AG04450 (cell line): ENCODE measurements at regions not wholly inside any gene's neighbourhood (a gene's known extent, or its start where the extent isn't known, plus 50 kb on each side); places are given as distances from the start of the nearest gene placed in this dataset. TPM values are rescaled to one million over a fixed set of nuclear protein-coding genes. Genes with fewer than 3 reads are reported as not detected.

ENCODE experiments used
- CTCF ChIA-PET: fragments of 300-600, 350-600 bp; formaldehyde crosslinking; extraction: SDS; loops from one replicate; lab custom pipeline; 2022; ENCODE audit warnings: antibody characterized with exemption, inconsistent platforms; lab: Charles Lee
- POLR2A ChIA-PET: fragments of 350-600 bp; formaldehyde crosslinking; extraction: SDS; loops from one replicate; lab custom pipeline; 2021; ENCODE audit warnings: antibody characterized with exemption, inconsistent platforms; lab: Yijun Ruan, JAX
- DNase-seq: peaks from one replicate; pipeline ENCODE4 v3.0.0-alpha.2; 2011; ENCODE audit warnings: low read depth, low spot score
- H3K27ac ChIP-seq: one replicate; pipeline ENCODE4 v1.5.1; 2012; ENCODE audit warnings: low read depth, low read length, control low read depth
- H3K27me3 ChIP-seq: one replicate; pipeline ENCODE4 v1.6.0; 2012; ENCODE audit warnings: low read length; ENCODE audit not compliant: control insufficient read depth, insufficient read depth
- H3K4me3 ChIP-seq: 2 replicates; pipeline ENCODE4 v1.5.1; 2011; ENCODE audit warnings: mild to moderate bottlenecking, low read depth, low read length, control low read depth
- H3K9me3 ChIP-seq: 2 replicates; pipeline ENCODE4 v1.5.1; 2012; ENCODE audit warnings: low read length; ENCODE audit not compliant: control insufficient read depth, insufficient read depth
- CTCF ChIP-seq: IDR thresholded peaks from 2 replicates; pipeline ENCODE4 v1.5.1; 2011; ENCODE audit warnings: low read depth, low read length, control low read depth, inconsistent platforms
- small RNA-seq: library from RNA; depleted of rRNA; stranded (forward); fragments of <200 nt; gene quantifications from one replicate; pipeline ENCODE3, GENCODE V24; 2012; ENCODE audit warnings: low read depth; ENCODE audit not compliant: insufficient read length

- Histone ChIP-seq H3K27ac (no peak overlapping the region), H3K27me3 (no peaks in the 10 kb centered on the region), H3K4me3 (no peak overlapping the region), H3K9me3 (no peaks in the 10 kb centered on the region)
- no peak for DNase-seq
- no peak for TF ChIP-seq CTCF
- POLR2A ChIA-PET, result interaction anchor here (0.7 kb wide), 1 partner anchor 66 kb away, joined by 3 read pairs; no protein-coding TSS in a partner anchor
- CTCF ChIA-PET, result interaction anchor here (1.3 kb wide), 1 partner anchor 9 kb away, joined by 5 read pairs; no protein-coding TSS in a partner anchor
These were observed 123.6 kb upstream of the B3GALT2 start for GRCh38 chr1:193309936-193310475.

DNA sequence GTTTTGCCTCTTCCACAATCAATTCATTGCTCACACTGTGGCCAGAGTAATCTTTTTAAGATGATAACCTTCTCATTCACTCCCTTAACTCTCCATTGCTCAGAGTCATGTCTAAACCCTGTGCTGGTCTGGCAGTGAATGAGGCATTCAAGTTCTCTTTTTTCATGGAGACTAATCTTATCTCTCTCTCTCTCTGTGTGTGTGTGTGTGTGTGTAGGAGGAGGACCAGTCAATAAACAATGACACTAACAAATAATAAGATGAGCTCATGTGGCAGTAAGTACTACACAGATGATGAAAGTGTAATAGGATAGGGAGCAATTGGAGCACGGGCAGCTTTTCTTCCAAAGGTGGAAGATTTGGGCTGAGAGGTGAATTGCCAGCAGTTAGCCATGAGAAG lies 122.0 kb upstream of the B3GALT2 start:
- no peak overlapping the region for H3K27ac ChIP-seq
- H3K9me3 ChIP-seq, result no peaks in the 10 kb centered on the region
- H3K4me3 ChIP-seq, result no peak overlapping the region
- H3K27me3 ChIP-seq, result no peaks in the 10 kb centered on the region
- no peak for DNase-seq
- ChIA-PET POLR2A (no interaction called here), CTCF (no interaction called here)
- no peak for TF ChIP-seq CTCF

- CTCF ChIA-PET, result no interaction called here
- no peak for TF ChIP-seq CTCF
- Histone ChIP-seq H3K9me3 (no peaks in the 10 kb centered on the region), H3K27ac (no peak overlapping the region), H3K27me3 (no peaks in the 10 kb centered on the region), H3K4me3 (no peak overlapping the region)
- POLR2A ChIA-PET, result interaction anchor here (0.6 kb wide), 1 partner anchor 11 kb away, joined by 3 read pairs; no protein-coding TSS in a partner anchor
- DNase-seq, result no peak
These were observed 120.0 kb upstream of the B3GALT2 start for GRCh38 chr1:193306430-193306829.

Small RNAs in the stretch of these regions (small RNA-seq; reads per million reads assigned to genes)
- not detected for gene RNU6-983P
